ENCODE measurements at regions not wholly inside any gene's neighbourhood (a gene's known extent, or its start where the extent isn't known, plus 50 kb on each side); places are given as distances from the start of the nearest gene placed in this dataset.
"Not testable (repeated sequence)": the region's sequence is repeated elsewhere in the genome, so short reads cannot be mapped to it uniquely, and the experiment has no call there.

DNA sequence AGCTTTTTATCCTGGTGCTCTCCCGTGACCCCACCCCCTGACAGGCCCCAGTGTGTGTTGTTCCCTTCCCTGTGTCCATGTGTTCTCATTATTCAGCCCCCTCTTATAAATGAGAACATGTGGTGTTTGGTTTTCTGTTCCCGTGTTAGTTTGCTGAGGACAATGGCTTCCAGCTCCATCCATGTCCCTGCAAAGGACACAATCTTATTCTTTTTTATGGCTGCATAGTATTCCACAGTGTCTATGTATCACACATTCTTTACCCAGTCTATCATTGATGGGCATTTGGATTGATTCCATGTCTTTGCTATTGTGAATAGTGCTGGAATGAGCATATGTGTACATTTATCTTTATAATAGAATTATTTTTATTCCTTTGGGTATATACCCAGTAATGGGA is 360.5 kb downstream of the GATA3 start:
- in situ Hi-C loops (cut with MboI; ENCODE audit: low sequenced_read_pairs), result not testable (repeated sequence)

DNA sequence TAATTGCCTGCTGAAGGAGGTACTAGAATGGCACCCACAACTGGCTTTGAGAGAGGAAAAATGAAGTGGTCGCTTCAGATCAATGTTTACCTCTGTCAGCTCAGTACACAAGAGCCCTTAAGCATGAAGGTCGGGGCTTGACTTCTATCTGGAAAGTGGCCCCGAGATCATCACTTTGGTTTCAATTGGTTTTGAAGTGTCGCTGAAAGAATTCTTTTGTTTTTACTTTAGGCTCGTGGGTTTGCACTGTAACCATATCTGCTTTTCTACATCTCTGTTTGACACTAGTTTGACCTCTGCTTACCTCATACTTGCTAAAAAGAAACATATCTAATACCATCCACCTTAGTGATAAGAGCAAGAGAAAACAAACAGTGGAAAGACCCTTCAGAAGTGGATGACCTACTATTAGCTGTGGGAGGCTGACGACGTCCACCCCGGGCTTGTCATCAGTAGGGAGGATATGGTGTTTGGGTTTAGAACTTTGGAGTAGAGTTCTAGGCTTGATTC is 361.8 kb downstream of the GATA3 start:
- in situ Hi-C loops (cut with MboI; ENCODE audit: low sequenced_read_pairs), result no loop called here

DNA sequence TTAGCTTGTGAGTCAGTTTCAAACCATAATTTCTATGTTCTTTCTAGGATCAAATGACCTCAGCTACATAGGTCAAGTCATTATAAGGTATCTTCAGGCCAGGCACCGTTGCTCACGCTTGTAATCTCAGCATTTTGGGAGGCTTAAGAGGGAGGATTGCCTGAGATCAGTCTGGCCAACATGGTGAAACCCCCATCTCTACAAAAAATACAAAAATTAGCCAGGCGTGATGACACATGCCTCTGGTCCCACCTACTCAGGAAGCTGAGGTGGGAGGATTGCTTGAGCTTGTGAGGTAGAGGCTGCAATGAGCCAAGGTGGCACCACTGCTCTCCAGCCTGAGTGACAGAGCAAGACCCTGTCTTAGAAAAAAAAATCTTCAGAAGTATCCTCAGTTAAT is 362.3 kb downstream of the GATA3 start:
- in situ Hi-C loops (cut with MboI; ENCODE audit: low sequenced_read_pairs), result no loop called here

DNA sequence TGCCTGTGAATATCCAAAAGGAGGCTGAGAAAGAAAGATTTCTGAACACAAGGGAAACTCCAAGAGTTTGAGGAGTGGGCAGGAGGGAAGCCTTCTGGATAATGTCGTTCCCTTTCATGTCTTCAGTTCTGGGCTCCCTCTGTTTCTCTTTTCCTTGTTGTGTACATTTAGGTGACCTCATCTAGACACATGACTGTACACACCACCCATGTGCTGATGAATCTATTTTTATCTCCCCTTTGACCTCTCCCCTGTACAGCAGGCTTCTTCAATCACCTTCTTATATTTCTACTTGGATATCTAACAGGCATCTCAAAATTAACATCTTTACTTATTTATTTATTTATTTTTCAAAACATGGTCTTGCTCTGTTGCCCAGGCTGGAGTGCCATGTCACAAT is 363.1 kb downstream of the GATA3 start:
- in situ Hi-C loops (cut with MboI; ENCODE audit: low sequenced_read_pairs), result no loop called here

DNA sequence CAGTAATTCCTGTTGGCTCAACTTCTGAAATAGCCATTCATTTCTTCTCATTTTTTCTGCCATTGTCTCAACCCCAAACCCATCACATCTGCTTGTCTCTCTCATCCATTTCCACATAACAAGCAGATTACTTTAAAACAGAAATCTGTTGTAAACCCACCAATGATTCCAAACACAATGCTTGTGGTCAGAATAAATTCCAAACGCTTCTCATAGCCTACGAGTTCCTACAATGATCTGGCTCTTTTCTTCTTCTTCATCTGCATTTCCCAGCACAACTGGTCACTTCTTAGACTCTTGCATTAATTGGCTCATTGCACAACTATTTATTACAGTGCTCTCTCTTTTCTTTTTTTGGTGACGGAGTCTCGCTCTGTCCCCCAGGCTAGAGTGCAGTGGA is 364.1 kb downstream of the GATA3 start:
- in situ Hi-C loops (cut with MboI; ENCODE audit: low sequenced_read_pairs), result no loop called here

DNA sequence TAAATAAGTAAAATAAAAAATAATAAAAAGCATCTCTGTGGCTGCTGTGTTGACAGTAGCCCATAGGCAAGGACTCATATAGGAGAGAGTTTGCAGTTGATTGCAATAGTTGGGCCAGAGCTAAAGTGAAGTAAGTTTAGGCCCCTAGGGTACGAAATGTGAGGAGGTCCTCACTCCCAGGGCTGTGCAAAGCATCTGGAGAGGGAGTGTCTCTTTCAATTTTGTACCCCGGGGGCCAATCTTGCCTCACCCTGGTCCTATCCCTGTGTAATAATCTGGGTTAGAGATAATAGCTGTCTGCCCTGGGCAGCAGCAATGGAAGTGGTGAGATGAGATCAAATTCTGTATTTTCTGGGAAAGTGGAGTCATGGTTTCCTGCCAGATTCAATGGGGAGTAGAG is 365.7 kb downstream of the GATA3 start:
- in situ Hi-C loops (cut with MboI; ENCODE audit: low sequenced_read_pairs), result no loop called here

DNA sequence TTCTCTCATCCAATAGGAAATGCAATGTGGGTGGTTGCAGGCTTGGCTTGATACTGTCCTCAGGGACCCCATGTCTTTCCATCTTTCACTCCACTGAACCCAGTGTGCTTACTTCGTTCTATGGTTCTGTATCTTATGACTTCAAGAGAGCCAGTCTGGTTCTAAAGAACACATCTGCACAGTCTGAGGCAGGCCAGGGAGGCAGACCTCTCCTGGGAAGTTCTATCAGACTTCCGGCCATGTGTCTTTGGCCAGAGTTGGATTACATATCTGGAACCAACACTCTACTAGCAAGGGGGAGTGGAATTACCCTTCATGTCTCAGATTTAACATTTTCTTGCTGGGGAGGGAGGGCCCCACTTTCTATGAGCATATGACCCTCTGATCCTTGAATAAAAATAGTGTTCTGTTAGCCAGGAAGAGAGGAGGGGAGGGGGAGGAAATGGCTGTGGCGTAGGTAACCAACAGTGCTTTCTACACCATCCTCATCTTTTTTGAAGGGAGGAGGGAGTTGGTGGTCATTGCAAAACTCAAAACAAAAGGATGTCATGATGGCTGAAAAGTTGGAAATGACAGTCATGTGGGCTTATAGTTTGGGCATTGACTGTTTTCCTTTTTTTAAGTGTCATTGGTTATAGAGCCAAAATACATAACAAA is 370.2 kb downstream of the GATA3 start:
- in situ Hi-C loops (cut with MboI; ENCODE audit: low sequenced_read_pairs), result no loop called here

DNA sequence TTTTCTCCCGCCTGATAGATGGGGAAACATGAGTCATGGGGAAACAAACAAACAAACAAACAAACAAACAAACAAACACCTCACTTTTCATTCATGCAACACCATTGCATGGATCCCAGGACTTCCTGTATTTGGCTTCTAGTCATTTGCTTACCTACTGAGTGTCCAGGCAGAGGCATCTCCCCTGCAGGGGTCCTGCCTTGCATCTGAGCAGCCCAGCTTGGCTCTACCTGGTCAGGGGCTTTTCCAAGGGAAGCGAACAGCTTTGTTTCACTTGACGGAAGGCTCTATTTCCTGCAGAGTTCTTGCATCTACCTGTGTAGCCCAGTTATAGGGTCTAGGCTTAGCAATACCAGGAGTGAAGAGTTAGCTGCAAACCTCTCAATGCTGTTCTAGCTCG is 374.2 kb downstream of the GATA3 start:
- in situ Hi-C loops (cut with MboI; ENCODE audit: low sequenced_read_pairs), result no loop called here

DNA sequence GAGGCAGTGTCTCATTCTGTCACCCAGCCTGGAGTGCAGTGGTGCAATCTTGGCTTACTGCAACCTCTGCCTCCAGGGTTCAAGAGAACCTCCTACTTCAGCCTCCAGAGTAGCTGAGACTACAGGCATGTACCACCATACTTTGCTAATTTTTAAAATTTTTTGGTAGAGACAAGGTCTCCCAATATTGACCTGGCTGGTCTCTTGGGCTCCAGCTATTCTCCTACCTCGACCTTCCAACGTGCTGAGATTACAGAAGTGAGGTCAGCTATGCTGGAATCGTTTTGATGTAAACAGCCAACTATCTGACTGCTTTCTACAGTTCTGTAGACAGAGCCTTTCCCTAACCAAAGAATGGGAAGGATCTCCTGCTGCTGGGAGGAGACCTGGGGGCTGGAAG is 375.8 kb downstream of the GATA3 start:
- in situ Hi-C loops (cut with MboI; ENCODE audit: low sequenced_read_pairs), result no loop called here

DNA sequence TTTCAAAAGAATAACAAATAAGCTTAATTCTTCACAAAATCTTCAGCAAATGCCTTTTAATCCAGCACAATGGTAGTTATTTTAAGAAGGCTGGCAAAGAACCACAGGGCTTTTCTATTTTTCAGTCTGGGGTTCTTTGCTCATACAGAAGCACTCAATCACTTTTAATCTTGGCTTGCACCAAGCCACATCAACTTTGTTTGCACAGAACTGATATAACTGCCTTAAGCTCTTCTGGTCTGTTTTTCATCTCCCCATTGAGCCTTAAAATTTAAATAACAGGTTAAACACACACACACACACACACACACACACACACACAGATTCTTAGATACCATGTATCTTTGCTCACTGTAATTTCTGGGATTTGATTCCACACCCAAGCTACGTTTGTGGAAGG is 377.0 kb downstream of the GATA3 start:
- in situ Hi-C loops (cut with MboI; ENCODE audit: low sequenced_read_pairs), result no loop called here

DNA sequence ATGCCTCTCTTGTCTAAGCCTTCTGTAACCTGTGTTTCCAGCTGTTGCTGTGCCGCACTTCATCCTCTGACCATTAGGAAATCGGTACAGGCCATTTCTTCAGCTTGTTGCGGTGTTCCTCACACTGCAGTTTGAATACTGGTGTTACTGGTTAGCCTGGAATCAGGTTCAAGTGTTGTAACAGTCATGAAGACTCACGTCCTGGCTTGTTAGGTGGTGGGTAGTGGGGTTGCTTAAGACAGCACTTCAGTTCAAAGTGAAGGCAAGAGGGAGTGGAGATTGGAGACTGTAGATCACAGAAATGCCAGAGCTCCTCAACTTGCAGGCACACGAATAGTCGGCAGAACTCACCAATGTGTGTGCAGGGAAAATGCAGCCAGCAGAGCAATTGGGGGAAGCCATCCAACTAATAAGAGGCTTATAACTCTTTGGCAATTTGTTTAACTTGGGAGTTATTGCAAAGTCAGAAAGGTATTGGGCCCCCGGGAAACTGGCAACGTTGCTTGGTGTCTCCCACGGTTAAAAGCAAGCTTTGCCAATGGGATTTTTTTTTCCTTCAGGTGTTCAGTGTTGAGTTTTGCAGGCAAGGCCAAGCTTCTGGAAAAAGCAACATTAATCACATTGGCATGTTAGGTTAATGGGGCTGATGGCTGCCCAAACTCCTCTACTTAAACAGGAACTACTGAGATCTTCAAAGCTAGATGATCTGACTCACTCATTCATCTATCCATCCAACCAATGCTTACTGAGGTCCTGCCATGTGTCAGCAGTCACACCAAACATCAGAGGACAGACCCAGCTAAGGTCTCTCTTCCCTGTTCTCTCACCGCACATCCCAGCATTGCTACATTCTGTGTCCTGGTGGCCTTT is 380.9 kb downstream of the GATA3 start:
- in situ Hi-C loops (cut with MboI; ENCODE audit: low sequenced_read_pairs), result no loop called here

DNA sequence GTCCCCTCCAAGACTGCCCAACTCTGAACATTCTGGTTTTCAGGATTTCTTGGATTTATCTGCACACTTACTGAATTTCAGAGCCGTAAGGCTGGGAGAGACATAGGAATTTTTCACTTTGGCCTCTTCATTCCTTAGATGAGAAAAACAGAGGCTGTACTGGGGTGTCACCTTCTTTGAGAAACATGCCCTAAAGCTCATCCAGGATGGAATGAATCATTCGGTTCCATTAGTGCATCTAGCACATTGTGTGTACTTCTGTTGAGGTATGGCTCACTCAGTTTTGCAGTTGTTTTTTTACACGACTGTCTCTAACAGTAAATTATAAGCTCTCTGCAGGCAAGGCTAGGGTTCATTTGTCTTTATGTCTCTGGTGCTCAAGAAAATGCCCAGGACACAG is 383.4 kb downstream of the GATA3 start:
- in situ Hi-C loops (cut with MboI; ENCODE audit: low sequenced_read_pairs), result no loop called here

DNA sequence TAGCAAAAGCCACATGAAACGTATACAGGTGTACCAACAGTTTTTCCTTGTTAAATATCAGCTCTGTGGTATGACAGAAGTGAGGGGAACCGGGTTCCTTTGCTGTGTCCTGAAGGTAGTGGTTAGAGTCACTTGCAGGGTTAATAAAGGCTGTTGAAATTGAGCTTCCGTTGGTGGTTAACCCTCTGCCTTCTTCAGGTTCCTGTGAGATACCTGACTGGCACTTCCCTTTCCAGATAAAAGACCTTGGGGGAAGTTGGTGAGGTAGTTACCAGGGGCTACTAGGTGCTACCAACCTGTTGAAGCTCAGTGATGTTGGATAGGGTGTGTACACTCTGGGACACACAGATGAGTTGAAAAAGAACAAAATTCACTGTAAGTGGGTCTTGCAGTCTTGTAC is 384.1 kb downstream of the GATA3 start:
- in situ Hi-C loops (cut with MboI; ENCODE audit: low sequenced_read_pairs), result no loop called here

DNA sequence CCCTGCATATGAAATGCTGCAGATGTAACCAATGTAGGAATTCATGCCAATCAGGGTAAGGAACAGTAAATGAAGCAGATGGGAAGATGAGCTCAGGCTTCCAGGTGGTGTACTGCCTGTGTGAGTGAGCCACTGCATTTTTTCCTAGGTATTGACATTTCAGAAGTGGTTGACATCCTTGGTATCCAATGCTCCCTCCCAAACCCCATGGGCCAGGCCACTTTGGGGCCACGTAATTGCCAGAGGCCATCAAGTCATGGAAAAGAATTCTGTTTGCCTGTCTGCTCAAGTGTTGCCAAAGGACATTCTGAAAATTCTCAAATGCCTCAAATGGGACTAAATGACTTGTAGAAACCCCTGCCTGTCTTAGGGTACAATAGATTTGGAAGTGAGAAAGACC is 384.6 kb downstream of the GATA3 start:
- in situ Hi-C loops (cut with MboI; ENCODE audit: low sequenced_read_pairs), result no loop called here

DNA sequence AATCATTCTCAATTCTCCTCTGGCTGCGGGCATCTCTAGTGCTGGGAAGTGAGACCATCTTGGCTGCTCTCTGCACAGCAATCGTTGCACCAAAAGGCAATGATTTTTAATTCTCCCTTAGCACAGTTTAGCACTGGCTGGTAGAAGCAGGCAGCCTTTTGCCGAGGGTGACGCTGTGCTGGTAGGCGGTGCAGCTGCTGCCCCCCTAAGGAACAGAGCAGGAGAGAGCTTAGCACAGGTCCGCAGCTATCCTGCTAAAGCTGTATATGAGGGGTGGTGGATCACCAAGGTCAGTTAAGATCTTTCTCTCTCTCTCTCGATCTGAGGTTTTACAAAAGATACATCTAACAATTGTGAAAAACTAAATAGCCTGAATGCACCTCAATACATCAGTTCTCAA is 390.1 kb downstream of the GATA3 start:
- in situ Hi-C loops (cut with MboI; ENCODE audit: low sequenced_read_pairs), result no loop called here

DNA sequence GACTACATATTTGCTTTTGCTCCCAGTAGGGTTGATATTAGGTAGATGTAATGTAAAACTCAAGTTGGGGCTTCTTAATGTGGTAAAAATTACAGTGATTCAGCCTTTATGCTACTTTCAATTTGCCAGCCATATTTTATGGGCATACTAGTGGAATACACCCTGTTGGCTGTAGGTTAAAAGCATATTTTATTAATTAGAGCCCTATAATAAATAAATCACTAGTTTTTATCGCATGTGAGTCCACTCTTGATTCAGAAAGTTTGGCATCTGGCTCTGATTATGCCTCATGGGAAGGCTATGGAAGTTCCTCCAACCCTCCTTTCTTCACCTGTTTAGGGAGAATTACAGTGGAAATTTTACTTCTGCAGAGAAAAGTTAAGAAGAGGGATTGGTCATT is 390.9 kb downstream of the GATA3 start:
- in situ Hi-C loops (cut with MboI; ENCODE audit: low sequenced_read_pairs), result no loop called here

DNA sequence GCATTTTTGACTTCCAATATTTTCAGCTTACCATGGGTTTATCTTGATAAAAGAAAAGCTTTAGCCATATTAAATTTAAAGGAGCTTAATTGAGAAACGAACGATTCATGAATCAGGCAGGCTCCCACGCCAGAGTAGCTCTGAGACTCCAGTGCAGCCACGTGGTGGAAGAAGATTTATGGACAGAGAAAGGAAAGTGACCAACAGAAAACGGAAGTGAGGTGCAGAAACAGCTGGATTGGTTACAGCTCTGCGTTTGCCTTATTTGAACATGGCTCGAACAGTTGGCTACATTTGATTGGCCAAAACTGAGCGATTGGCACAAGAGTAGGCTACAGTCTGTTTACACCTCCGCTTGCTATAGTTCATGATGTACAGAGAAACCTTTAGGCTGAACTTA is 395.4 kb downstream of the GATA3 start:
- in situ Hi-C loops (cut with MboI; ENCODE audit: low sequenced_read_pairs), result no loop called here

DNA sequence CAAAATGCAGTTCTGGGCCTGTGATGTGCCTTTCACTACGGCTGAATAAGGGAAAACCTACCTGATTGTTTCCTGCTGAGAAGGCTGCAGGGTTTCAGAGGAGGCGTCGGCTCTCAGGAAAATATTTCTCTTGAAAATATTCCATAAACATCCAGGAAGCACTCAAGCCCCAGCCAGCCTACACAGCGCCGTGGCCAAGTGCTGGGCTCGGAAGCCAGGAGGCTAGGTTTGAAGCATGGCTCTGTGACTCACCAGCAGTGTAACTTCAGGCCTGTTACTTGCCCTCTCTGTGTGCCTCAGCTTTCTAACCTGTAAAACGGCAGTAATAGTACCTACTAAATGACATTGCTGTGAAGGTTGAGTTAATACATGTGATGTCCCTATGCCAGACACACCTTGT is 399.1 kb downstream of the GATA3 start:
- in situ Hi-C loops (cut with MboI; ENCODE audit: low sequenced_read_pairs), result no loop called here

DNA sequence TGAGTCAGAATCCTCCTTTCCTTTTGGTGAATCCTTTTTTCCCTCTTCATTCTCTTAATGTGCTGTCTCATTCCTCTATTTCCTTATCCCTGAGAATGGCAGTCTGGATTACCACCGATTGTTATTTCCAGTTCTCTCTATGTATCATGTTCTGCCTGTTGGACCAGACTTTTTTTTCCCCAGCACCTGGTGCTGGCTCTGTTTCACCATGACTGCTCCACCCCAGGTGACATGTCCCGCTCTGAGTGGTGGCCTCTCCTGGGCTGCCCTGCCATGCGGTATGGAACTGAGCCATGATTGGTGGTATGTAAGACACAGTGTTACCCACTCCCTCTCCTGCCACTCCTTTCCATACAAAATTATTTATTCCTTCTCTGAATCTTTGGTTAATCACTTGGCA is 399.9 kb downstream of the GATA3 start:
- in situ Hi-C loops (cut with MboI; ENCODE audit: low sequenced_read_pairs), result no loop called here

DNA sequence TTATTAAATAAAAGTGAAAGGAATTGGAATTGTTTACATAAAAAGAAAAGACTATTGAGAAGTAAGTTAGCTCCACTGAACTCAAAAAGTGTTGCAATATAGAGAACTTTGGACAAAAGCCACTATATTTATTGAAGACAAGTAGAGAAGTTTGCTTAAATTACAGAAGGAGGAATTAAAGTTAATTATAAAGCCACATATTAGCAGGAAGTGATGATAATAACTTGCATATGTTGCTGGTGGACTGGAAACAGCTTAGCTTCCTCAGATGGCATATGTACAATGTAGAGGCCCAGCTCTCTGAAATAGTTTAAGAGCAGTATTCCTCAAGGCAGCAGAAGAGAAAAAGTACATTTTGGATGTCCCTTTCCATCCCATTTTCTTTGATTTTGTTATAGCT is 400.7 kb downstream of the GATA3 start:
- in situ Hi-C loops (cut with MboI; ENCODE audit: low sequenced_read_pairs), result no loop called here

DNA sequence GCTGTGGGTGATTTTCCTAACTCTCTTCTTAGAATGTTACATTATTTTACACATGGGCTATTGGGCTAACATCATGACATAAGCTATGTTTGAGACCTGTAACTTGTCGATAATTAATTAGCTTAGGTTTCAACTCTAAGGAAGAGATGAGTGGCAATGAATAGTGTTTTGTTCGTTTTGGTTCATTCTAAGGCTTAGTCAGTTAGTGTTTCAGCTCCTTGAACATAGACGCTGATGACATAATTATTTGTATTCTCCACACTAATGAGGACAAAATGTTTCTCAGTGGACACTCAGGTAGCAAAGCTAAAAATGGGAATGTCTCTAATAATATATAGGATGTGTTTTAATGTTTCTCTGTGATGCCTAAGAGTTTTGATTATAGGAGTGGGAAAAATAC is 401.9 kb downstream of the GATA3 start:
- in situ Hi-C loops (cut with MboI; ENCODE audit: low sequenced_read_pairs), result no loop called here

DNA sequence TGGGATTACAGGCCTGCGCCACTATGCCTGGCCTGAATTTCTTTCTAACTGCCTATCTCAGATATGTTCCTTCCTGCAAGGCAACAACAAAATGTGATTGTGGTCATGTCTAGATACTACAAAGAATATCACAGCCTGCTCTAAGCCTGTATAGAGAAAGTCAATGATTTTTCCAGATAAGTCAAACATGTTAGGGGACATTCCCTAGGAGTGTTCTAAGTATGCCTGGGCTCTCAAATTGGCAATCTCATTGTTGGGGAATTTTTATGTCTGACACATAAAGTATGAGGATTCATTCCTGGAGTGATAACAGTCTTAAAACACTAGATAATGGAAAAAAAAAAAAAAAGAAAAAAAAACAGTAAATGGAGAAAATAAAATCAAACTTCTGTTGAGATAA is 406.1 kb downstream of the GATA3 start:
- in situ Hi-C loops (cut with MboI; ENCODE audit: low sequenced_read_pairs), result no loop called here

Data from HL-60/S4 (cell line).